ENCODE measurements at regions not wholly inside any gene's neighbourhood (a gene's known extent, or its start where the extent isn't known, plus 50 kb on each side); places are given as distances from the start of the nearest gene placed in this dataset.

GRCh38 chr15:31495281-31495680, 168.6 kb downstream of the KLF13 start:
- Histone ChIP-seq H3K36me3 (ENCODE audit: insufficient read depth, low read length) (no peaks in the 10 kb centered on the region), H3K4me3 (ENCODE audit: low read length) (no peak overlapping the region), H3K79me2 (ENCODE audit: low read length) (no peaks in the 10 kb centered on the region), H3K4me2 (ENCODE audit: low read depth, low read length, poor library complexity, severe bottlenecking) (no peak overlapping the region), H3K9me3 (ENCODE audit: low read length) (peaks cover 11% of the 10 kb centered on the region; the same call in 1 of the 2 replicates), H3K9ac (ENCODE audit: low read length) (no peak overlapping the region), H3K4me1 (ENCODE audit: low read length) (no peaks in the 10 kb centered on the region), H3K27ac (ENCODE audit: low read length) (no peak overlapping the region), H3K9me2 (replicated peaks; ENCODE audit: insufficient read depth, low read length) (no peaks in the 10 kb centered on the region), H4K20me1 (ENCODE audit: insufficient read depth, low read depth, low read length) (no peaks in the 10 kb centered on the region), H2AFZ (ENCODE audit: low read length) (no peak overlapping the region), H3K27me3 (ENCODE audit: low read length) (no peaks in the 10 kb centered on the region)
- DNase-seq, result no peak

GRCh38 chr15:31497838-31498237, 171.2 kb downstream of the KLF13 start:
- Histone ChIP-seq H3K9me2 (replicated peaks; ENCODE audit: insufficient read depth, low read length) (no peaks in the 10 kb centered on the region), H3K9me3 (ENCODE audit: low read length) (no peaks in the 10 kb centered on the region), H3K79me2 (ENCODE audit: low read length) (no peaks in the 10 kb centered on the region), H3K9ac (ENCODE audit: low read length) (no peak overlapping the region), H3K4me3 (ENCODE audit: low read length) (no peak overlapping the region), H2AFZ (ENCODE audit: low read length) (no peak overlapping the region), H3K27me3 (ENCODE audit: low read length) (no peaks in the 10 kb centered on the region), H3K27ac (ENCODE audit: low read length) (no peak overlapping the region), H3K36me3 (ENCODE audit: insufficient read depth, low read length) (no peaks in the 10 kb centered on the region), H3K4me2 (ENCODE audit: low read depth, low read length, poor library complexity, severe bottlenecking) (no peak overlapping the region), H4K20me1 (ENCODE audit: insufficient read depth, low read depth, low read length) (no peaks in the 10 kb centered on the region), H3K4me1 (ENCODE audit: low read length) (no peaks in the 10 kb centered on the region)
- no peak for DNase-seq

- H3K27me3 ChIP-seq (ENCODE audit: low read length), result no peaks in the 10 kb centered on the region
- H3K4me2 ChIP-seq (ENCODE audit: low read depth, low read length, poor library complexity, severe bottlenecking), result no peak overlapping the region
- no peaks in the 10 kb centered on the region for H3K9me2 ChIP-seq (replicated peaks; ENCODE audit: insufficient read depth, low read length)
- H2AFZ ChIP-seq (ENCODE audit: low read length), result no peak overlapping the region
- H3K4me1 ChIP-seq (ENCODE audit: low read length), result no peaks in the 10 kb centered on the region
- no peak overlapping the region for H3K4me3 ChIP-seq (ENCODE audit: low read length)
- H3K79me2 ChIP-seq (ENCODE audit: low read length), result no peaks in the 10 kb centered on the region
- no peaks in the 10 kb centered on the region for H3K9me3 ChIP-seq (ENCODE audit: low read length)
- no peak overlapping the region for H3K9ac ChIP-seq (ENCODE audit: low read length)
- no peak for DNase-seq
- H3K36me3 ChIP-seq (ENCODE audit: insufficient read depth, low read length), result no peaks in the 10 kb centered on the region
- no peaks in the 10 kb centered on the region for H4K20me1 ChIP-seq (ENCODE audit: insufficient read depth, low read depth, low read length)
- H3K27ac ChIP-seq (ENCODE audit: low read length), result no peak overlapping the region
These were observed 171.7 kb downstream of the KLF13 start for GRCh38 chr15:31498329-31498728.

GRCh38 chr15:31498756-31499155, 172.1 kb downstream of the KLF13 start:
- Histone ChIP-seq H4K20me1 (ENCODE audit: insufficient read depth, low read depth, low read length) (no peaks in the 10 kb centered on the region), H3K4me3 (ENCODE audit: low read length) (no peak overlapping the region), H3K79me2 (ENCODE audit: low read length) (no peaks in the 10 kb centered on the region), H3K9me2 (replicated peaks; ENCODE audit: insufficient read depth, low read length) (no peaks in the 10 kb centered on the region), H3K27ac (ENCODE audit: low read length) (no peak overlapping the region), H3K9ac (ENCODE audit: low read length) (no peak overlapping the region), H3K36me3 (ENCODE audit: insufficient read depth, low read length) (no peaks in the 10 kb centered on the region), H3K27me3 (ENCODE audit: low read length) (no peaks in the 10 kb centered on the region), H3K9me3 (ENCODE audit: low read length) (no peaks in the 10 kb centered on the region), H2AFZ (ENCODE audit: low read length) (no peak overlapping the region), H3K4me2 (ENCODE audit: low read depth, low read length, poor library complexity, severe bottlenecking) (no peak overlapping the region), H3K4me1 (ENCODE audit: low read length) (no peaks in the 10 kb centered on the region)
- no peak for DNase-seq

GRCh38 chr15:31499236-31499952, 172.8 kb downstream of the KLF13 start:
- Histone ChIP-seq H3K9me3 (ENCODE audit: low read length) (no peaks in the 10 kb centered on the region), H3K9ac (ENCODE audit: low read length) (no peak overlapping the region)

GRCh38 chr15:31499953-31500765, 173.5 kb downstream of the KLF13 start:
- no peak for DNase-seq
- Histone ChIP-seq H3K27ac (ENCODE audit: low read length) (no peak overlapping the region), H3K4me3 (ENCODE audit: low read length) (no peak overlapping the region), H2AFZ (ENCODE audit: low read length) (no peak overlapping the region), H4K20me1 (ENCODE audit: insufficient read depth, low read depth, low read length) (no peaks in the 10 kb centered on the region), H3K79me2 (ENCODE audit: low read length) (no peaks in the 10 kb centered on the region), H3K9ac (ENCODE audit: low read length) (no peak overlapping the region), H3K9me2 (replicated peaks; ENCODE audit: insufficient read depth, low read length) (no peaks in the 10 kb centered on the region), H3K27me3 (ENCODE audit: low read length) (no peaks in the 10 kb centered on the region), H3K4me2 (ENCODE audit: low read depth, low read length, poor library complexity, severe bottlenecking) (no peak overlapping the region), H3K9me3 (ENCODE audit: low read length) (no peaks in the 10 kb centered on the region), H3K4me1 (ENCODE audit: low read length) (no peaks in the 10 kb centered on the region), H3K36me3 (ENCODE audit: insufficient read depth, low read length) (no peaks in the 10 kb centered on the region)

More at GRCh38 chr15:31499236-31499952, 172.8 kb downstream of the KLF13 start:
- no peaks in the 10 kb centered on the region for H3K9me2 ChIP-seq (replicated peaks; ENCODE audit: insufficient read depth, low read length)
- DNase-seq, result no peak
- H3K4me3 ChIP-seq (ENCODE audit: low read length), result no peak overlapping the region
- no peaks in the 10 kb centered on the region for H3K27me3 ChIP-seq (ENCODE audit: low read length)
- H3K36me3 ChIP-seq (ENCODE audit: insufficient read depth, low read length), result no peaks in the 10 kb centered on the region
- no peak overlapping the region for H3K4me2 ChIP-seq (ENCODE audit: low read depth, low read length, poor library complexity, severe bottlenecking)
- no peaks in the 10 kb centered on the region for H3K79me2 ChIP-seq (ENCODE audit: low read length)
- H3K27ac ChIP-seq (ENCODE audit: low read length), result no peak overlapping the region
- H3K4me1 ChIP-seq (ENCODE audit: low read length), result no peaks in the 10 kb centered on the region
- H4K20me1 ChIP-seq (ENCODE audit: insufficient read depth, low read depth, low read length), result no peaks in the 10 kb centered on the region
- H2AFZ ChIP-seq (ENCODE audit: low read length), result no peak overlapping the region

GRCh38 chr15:31500766-31501449, 174.3 kb downstream of the KLF13 start:
- no peak overlapping the region for H3K27ac ChIP-seq (ENCODE audit: low read length)
- no peak overlapping the region for H3K4me2 ChIP-seq (ENCODE audit: low read depth, low read length, poor library complexity, severe bottlenecking)
- H3K79me2 ChIP-seq (ENCODE audit: low read length), result no peaks in the 10 kb centered on the region
- no peak for DNase-seq
- no peaks in the 10 kb centered on the region for H3K4me1 ChIP-seq (ENCODE audit: low read length)
- no peaks in the 10 kb centered on the region for H3K36me3 ChIP-seq (ENCODE audit: insufficient read depth, low read length)
- H2AFZ ChIP-seq (ENCODE audit: low read length), result no peak overlapping the region
- no peaks in the 10 kb centered on the region for H3K9me3 ChIP-seq (ENCODE audit: low read length)
- no peaks in the 10 kb centered on the region for H4K20me1 ChIP-seq (ENCODE audit: insufficient read depth, low read depth, low read length)
- H3K9me2 ChIP-seq (replicated peaks; ENCODE audit: insufficient read depth, low read length), result no peaks in the 10 kb centered on the region
- no peak overlapping the region for H3K4me3 ChIP-seq (ENCODE audit: low read length)
- no peaks in the 10 kb centered on the region for H3K27me3 ChIP-seq (ENCODE audit: low read length)
- no peak overlapping the region for H3K9ac ChIP-seq (ENCODE audit: low read length)

- no peak for DNase-seq
- no peak overlapping the region for H3K4me2 ChIP-seq (ENCODE audit: low read depth, low read length, poor library complexity, severe bottlenecking)
These were observed 175.0 kb downstream of the KLF13 start for GRCh38 chr15:31501536-31502157.

More at GRCh38 chr15:31501536-31502157, 175.0 kb downstream of the KLF13 start:
- H3K27ac ChIP-seq (ENCODE audit: low read length), result no peak overlapping the region
- H3K36me3 ChIP-seq (ENCODE audit: insufficient read depth, low read length), result no peaks in the 10 kb centered on the region
- no peaks in the 10 kb centered on the region for H3K9me2 ChIP-seq (replicated peaks; ENCODE audit: insufficient read depth, low read length)
- no peak overlapping the region for H3K4me3 ChIP-seq (ENCODE audit: low read length)
- H3K9ac ChIP-seq (ENCODE audit: low read length), result no peak overlapping the region
- H2AFZ ChIP-seq (ENCODE audit: low read length), result no peak overlapping the region
- H3K79me2 ChIP-seq (ENCODE audit: low read length), result no peaks in the 10 kb centered on the region
- no peaks in the 10 kb centered on the region for H3K4me1 ChIP-seq (ENCODE audit: low read length)
- no peaks in the 10 kb centered on the region for H3K9me3 ChIP-seq (ENCODE audit: low read length)
- H3K27me3 ChIP-seq (ENCODE audit: low read length), result no peaks in the 10 kb centered on the region
- H4K20me1 ChIP-seq (ENCODE audit: insufficient read depth, low read depth, low read length), result no peaks in the 10 kb centered on the region
